ENCODE measurements at regions not wholly inside any gene's neighbourhood (a gene's known extent, or its start where the extent isn't known, plus 50 kb on each side); places are given as distances from the start of the nearest gene placed in this dataset.

DNA sequence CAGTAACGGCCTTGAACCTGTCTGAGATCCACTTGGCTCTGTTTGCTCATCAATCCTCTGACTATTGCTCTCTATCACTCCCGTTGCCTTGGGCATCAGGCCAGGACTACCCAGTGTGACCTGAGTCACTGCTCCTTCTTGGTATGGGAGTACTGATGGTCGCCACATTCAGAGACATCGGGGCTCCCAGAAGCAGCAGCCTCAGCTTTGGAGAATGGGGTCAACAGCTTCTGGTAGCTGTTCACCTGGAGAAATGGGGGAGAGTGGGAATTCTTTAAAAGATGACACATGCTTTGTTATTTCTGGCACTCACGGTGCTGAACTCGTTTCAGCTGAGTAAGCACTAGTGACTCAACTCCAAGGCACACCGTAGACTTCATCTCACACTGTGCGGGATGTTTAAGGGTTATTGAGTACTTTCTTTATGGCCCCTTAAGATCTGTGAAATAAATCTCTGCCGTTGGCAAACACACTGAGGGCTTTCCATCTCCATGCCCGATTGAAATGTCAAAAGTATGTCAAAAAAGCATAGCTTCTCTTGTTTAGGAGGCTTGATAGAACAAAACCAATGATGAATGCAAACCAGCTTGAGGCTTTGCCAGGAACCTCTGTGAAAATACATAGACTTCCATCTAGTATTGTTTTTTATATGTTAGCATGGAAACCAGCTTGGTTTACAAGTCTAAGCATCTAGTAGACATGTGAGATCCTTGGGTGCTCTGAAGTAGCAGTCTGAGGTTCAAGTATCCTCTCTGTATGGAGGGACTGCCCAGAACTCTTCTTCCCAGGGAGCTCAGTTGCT, 333.1 kb downstream of the CXCL12 start:
- H3K4me1 Mint-ChIP-seq, result peaks cover 5% of the 10 kb centered on the region
- peak overlapping the region in 1 of 2 donors; percentile 48 for H3K27ac Mint-ChIP-seq
- H3K9me3 Mint-ChIP-seq, result no peaks in the 10 kb centered on the region
- no peak overlapping the region for H3K4me3 Mint-ChIP-seq
- peaks cover 46% of the 10 kb centered on the region for H3K27me3 Mint-ChIP-seq
- no peak for ATAC-seq
- no peak for DNase-seq

DNA sequence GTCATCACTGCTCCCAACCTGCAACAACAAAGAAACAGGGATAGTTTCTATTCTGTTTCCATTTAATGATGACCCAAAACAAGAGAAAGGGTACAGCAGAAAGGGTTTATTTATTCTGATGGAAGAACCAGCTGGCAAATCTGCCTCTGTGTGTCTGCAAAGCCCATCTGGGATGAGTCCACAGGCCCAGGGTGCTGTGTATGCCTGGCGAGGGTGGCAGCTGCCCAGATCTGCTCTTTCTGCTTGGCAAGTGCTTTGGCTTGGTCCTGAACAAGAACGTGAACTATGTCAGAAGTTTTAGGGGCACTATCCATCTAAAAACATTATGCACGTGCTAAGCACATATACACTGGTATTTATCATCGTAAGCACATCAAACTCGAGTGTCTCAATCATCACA, 333.8 kb downstream of the CXCL12 start:
- ATAC-seq (no peak), DNase-seq (no peak)
- Mint-ChIP-seq H3K9me3 (no peaks in the 10 kb centered on the region), H3K27ac (no peak overlapping the region), H3K4me1 (peaks cover 5% of the 10 kb centered on the region), H3K4me3 (no peak overlapping the region), H3K27me3 (peaks cover 46% of the 10 kb centered on the region)

DNA sequence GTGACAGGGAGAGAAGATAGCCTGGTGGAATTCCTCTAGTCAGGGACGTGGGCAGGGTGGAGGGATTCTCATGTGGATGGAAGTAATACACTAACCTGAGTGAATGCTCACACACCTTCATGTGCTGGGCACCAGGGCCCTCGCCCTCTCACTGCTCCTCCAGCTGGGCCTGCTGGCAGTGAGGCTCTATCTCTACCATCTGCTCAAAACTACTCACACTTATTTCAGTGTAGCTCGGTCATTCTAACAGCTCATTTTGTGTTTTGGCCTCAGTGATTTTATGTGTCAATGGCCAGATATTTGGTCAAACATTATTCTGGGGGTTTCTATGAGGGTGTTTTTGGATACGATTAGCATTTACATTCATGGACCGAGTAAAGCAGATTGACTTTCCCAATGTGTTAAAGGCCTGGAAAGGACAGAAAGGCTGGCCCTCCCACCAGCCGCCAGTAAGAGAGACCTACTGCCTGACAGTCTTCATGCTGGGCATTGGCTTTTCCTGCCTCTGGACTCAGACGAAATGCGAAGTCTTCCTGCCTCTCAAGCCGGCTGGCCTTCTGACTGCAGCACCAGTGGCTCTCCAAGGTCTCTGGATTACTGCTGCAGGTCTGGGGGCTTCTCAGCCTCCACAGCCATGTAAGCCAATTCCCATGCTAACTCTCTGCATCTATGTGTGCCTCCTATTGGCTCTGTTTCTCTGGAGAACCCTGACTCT, 335.4 kb downstream of the CXCL12 start:
- DNase-seq (no peak), ATAC-seq (no peak)
- Mint-ChIP-seq H3K27me3 (peaks cover 54% of the 10 kb centered on the region), H3K4me3 (no peak overlapping the region), H3K9me3 (no peaks in the 10 kb centered on the region), H3K27ac (no peak overlapping the region), H3K4me1 (peaks cover 5% of the 10 kb centered on the region)

GRCh38 chr10:44047361-44047760, 337.5 kb downstream of the CXCL12 start:
- no peak overlapping the region for H3K27ac Mint-ChIP-seq
- H3K4me3 Mint-ChIP-seq, result no peak overlapping the region
- H3K9me3 Mint-ChIP-seq, result no peaks in the 10 kb centered on the region
- no peak for ATAC-seq
- DNase-seq, result no peak
- H3K27me3 Mint-ChIP-seq, result peaks cover 43% of the 10 kb centered on the region
- H3K4me1 Mint-ChIP-seq, result peaks cover 5% of the 10 kb centered on the region

DNA sequence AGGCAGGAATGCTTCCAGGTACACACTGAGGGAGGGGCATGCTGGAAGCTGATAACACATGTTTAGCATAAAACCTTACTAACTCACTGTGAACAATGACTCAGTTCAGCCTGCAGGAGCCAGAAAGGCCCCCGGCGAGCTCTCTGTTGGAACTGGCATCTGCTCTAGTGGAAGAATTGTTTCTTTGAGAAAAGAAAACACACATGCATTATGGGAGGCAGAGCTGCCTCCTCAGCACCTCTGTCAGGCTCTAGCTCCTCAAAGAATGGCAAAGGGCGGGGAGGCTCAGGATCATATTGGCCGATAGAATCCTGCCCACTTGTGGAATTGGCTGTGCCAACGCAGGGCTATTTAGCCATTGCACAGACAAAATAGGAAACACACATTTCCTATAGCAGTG, 338.3 kb downstream of the CXCL12 start:
- Mint-ChIP-seq H3K27ac (no peak overlapping the region), H3K4me3 (no peak overlapping the region), H3K4me1 (peaks cover 5% of the 10 kb centered on the region), H3K9me3 (no peaks in the 10 kb centered on the region), H3K27me3 (peaks cover 39% of the 10 kb centered on the region)
- DNase-seq, result no peak
- ATAC-seq, result no peak

- DNase-seq (no peak), ATAC-seq (no peak)
- peaks cover 5% of the 10 kb centered on the region for H3K4me1 Mint-ChIP-seq
- no peaks in the 10 kb centered on the region for H3K9me3 Mint-ChIP-seq
- no peak overlapping the region for H3K27ac Mint-ChIP-seq
- peaks cover 31% of the 10 kb centered on the region for H3K27me3 Mint-ChIP-seq
- no peak overlapping the region for H3K4me3 Mint-ChIP-seq
Observed at GRCh38 chr10:44045020-44045419, 339.9 kb downstream of the CXCL12 start.

DNA sequence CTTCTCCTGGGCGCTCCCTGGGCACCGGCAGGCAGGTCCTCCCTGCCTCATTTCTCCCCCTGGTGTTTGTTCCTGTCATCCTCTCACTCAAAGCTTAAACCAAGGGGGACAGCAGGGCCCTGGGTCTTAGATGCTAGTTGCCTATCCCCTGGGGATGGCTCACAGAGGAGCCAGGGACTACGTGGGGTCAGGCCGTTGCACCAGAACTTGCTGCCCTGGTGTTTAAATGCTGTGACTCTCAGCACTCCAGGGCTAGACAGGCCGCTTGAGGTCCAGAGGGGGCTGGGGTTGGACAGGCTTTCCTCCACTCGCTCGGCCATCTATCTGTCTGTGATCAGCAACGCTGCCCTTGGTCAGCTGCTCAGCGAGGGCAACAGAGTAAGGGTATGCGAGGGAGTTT, 340.3 kb downstream of the CXCL12 start:
- H3K4me3 Mint-ChIP-seq, result no peak overlapping the region
- no peak overlapping the region for H3K27ac Mint-ChIP-seq
- DNase-seq (no peak), ATAC-seq (no peak)
- peaks cover 5% of the 10 kb centered on the region for H3K4me1 Mint-ChIP-seq
- no peaks in the 10 kb centered on the region for H3K9me3 Mint-ChIP-seq
- peaks cover 31% of the 10 kb centered on the region for H3K27me3 Mint-ChIP-seq

DNA sequence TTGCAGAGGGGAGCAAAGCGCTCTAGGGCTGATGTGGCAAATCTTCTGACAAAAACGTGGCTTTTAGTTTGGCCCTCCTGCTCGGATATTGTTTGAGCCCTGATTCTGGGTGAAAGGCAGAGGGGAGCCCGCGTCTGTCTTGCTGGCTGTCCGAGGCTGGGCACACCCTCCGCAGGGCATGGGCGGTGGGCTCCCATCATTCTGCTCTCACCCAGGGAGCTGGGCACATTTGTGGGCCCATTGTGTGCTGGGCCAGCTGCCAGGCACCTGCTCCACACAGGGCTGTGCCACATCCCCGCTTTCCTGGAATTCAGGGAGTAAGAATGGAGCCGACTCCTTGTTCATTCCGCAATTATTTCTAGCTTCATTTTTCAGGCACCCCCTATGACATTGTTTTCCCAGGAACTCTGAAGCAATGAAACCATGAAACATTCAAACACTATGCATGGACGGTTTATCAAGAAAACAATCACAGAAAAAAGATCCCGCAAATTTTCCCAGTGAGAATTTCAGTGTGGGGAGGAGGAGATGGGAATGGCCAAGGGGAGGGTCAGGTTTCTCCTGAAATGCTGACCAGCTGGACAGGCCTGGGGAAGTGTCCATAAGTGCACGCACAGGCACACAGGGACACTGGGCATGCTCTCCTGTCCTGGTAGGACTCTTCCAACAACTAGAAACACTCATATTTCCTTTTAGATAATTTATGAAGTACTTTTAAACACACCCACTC, 341.1 kb downstream of the CXCL12 start:
- no peak for ATAC-seq
- peak overlapping the region in 1 of 2 donors; percentile 42 for H3K27ac Mint-ChIP-seq
- no peak overlapping the region for H3K4me3 Mint-ChIP-seq
- H3K27me3 Mint-ChIP-seq, result peaks cover 31% of the 10 kb centered on the region
- H3K9me3 Mint-ChIP-seq, result no peaks in the 10 kb centered on the region
- peaks cover 5% of the 10 kb centered on the region for H3K4me1 Mint-ChIP-seq
- no peak for DNase-seq

DNA sequence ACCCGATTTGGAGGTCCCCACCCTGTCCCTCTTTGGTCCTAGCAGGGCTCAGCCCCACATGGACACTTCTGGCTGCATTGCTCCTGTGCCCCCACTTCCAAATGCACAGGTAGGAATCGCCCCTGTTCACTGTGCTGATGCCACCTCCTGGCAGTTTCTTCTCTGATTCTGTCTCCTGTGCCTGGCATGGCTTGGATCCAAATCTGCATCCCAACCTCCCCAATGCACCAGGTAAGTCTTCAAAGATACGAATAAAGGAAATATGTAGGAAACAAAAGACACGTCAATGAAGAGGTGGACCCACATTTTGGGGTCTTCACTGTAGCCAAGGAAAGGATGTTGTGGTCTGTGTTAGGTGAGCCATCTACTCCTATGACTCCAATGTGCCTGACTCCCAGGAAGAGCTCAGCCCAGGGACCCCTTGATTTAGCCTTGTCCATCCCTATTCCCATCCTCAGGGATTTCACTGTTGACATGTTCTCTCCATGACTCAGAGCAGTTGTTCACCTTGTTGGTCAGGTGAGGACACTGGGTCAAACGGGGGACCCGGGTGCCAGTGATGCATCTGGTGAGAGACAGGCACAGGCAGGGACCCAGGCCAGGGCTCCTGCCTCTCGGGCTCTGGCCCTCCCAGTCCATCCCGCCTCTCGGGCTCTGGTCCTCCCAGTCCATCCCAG, 341.8 kb downstream of the CXCL12 start:
- Mint-ChIP-seq H3K4me3 (no peak overlapping the region), H3K27me3 (peaks cover 28% of the 10 kb centered on the region), H3K4me1 (peaks cover 5% of the 10 kb centered on the region), H3K9me3 (no peaks in the 10 kb centered on the region), H3K27ac (no peak overlapping the region)
- no peak for ATAC-seq
- DNase-seq, result no peak

DNA sequence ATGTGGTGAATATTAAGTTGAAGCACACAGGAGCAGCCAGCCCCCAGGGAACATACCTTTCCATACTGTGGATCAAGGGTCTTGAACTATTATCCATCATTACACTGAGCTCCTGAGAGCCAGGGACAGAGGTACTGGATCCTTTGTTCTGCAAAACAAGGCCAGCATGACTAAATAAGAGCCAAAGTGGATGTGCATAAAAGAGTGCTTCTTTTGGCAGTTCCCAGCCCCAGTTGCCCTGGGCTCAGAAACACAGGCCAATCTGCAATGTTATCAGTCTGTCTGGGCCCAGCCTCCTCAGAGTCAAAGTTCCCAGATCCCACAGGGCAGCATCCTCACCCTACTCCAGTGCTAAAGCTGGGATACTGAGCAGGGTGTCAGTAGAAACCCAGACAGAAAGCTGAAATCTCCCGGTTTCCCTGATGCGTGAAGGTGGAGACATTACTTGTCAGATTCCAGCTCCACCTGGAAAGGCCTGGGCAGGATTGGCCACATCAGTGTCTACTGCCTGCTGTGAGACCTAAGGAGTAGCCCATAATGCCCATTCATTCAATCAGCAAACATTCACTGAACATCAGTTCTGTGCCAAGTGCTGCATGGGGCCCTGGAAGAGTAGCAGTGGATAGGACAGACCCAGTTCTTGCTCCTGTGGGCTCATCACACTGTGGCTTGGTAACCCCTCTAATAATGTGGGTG, 342.7 kb downstream of the CXCL12 start:
- DNase-seq (no peak), ATAC-seq (peak; percentile 18)
- Mint-ChIP-seq H3K27ac (no peak overlapping the region), H3K9me3 (no peaks in the 10 kb centered on the region), H3K27me3 (peaks cover 20% of the 10 kb centered on the region), H3K4me1 (peaks cover 2% of the 10 kb centered on the region), H3K4me3 (no peak overlapping the region)

DNA sequence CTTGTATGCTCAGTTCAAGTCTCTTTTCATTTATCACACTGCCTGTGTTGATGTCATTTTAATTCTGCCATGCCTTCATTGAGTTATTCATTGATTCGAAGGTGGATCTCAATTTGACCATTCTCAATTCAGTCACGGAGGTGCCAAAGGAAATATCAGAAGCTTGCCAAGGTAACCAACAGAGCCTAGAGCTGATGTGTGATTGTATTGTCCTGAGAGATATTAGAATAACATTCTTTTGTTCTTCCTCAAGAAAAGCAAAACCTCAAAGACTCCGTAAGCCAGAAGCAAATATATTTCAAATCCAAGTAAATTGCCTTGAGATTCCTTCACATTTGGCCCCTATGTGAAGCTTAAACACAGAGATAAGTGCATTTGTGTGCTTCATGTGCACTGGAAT, 345.3 kb downstream of the CXCL12 start:
- H3K4me3 Mint-ChIP-seq, result no peak overlapping the region
- DNase-seq (no peak), ATAC-seq (no peak)
- H3K4me1 Mint-ChIP-seq, result no peaks in the 10 kb centered on the region
- H3K27me3 Mint-ChIP-seq, result peaks cover 12% of the 10 kb centered on the region
- no peak overlapping the region for H3K27ac Mint-ChIP-seq
- H3K9me3 Mint-ChIP-seq, result no peaks in the 10 kb centered on the region

DNA sequence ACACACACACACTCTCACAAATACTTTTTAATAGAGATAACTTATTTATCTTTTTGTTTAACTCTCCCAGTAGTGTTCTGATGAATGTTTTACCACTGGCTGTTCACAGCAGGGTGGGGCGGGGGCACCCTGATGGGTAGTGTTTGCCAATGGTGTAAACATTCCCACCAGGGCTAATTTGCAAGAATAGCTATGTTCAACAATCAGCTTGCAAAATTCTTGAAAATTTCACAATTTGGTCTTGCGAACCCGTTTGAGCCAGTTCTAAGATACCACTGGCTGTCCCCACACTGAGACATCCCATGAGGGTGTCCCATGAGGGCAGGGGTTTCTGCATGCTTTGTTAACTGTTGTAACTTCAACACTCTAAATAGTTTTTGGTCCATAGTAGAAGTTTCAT, 348.5 kb downstream of the CXCL12 start:
- DNase-seq, result no peak
- ATAC-seq, result no peak
- Mint-ChIP-seq H3K9me3 (no peaks in the 10 kb centered on the region), H3K4me1 (no peaks in the 10 kb centered on the region), H3K27ac (no peak overlapping the region), H3K27me3 (peaks cover 12% of the 10 kb centered on the region), H3K4me3 (no peak overlapping the region)

GRCh38 chr10:44035474-44036197, 349.3 kb downstream of the CXCL12 start:
- no peaks in the 10 kb centered on the region for H3K9me3 Mint-ChIP-seq
- H3K27me3 Mint-ChIP-seq, result peaks cover 12% of the 10 kb centered on the region
- ATAC-seq (no peak), DNase-seq (no peak)
- no peaks in the 10 kb centered on the region for H3K4me1 Mint-ChIP-seq
- no peak overlapping the region for H3K27ac Mint-ChIP-seq
- no peak overlapping the region for H3K4me3 Mint-ChIP-seq

GRCh38 chr10:44034946-44035345, 350.0 kb downstream of the CXCL12 start:
- peaks cover 3% of the 10 kb centered on the region for H3K4me1 Mint-ChIP-seq
- H3K4me3 Mint-ChIP-seq, result no peak overlapping the region
- H3K27ac Mint-ChIP-seq, result no peak overlapping the region
- H3K9me3 Mint-ChIP-seq, result no peaks in the 10 kb centered on the region
- ATAC-seq (no peak), DNase-seq (no peak)
- peaks cover 12% of the 10 kb centered on the region for H3K27me3 Mint-ChIP-seq
